ENCODE measurements at regions not wholly inside any gene's neighbourhood (a gene's known extent, or its start where the extent isn't known, plus 50 kb on each side); places are given as distances from the start of the nearest gene placed in this dataset.

GRCh38 chr7:72524037-72524436, 111.9 kb upstream of the CALN1 start:
- no peak for DNase-seq

GRCh38 chr7:72504061-72504706, 92.0 kb upstream of the CALN1 start:
- DNase-seq, result no peak

GRCh38 chr7:72503644-72504043, 91.5 kb upstream of the CALN1 start:
- no peak for DNase-seq

- DNase-seq, result no peak
Observed at GRCh38 chr7:72494807-72495206, 82.7 kb upstream of the CALN1 start.

- DNase-seq, result peak; percentile 56
Observed at GRCh38 chr7:72493850-72494661, 81.9 kb upstream of the CALN1 start.

GRCh38 chr7:72492461-72493065, 80.4 kb upstream of the CALN1 start:
- DNase-seq, result no peak

GRCh38 chr7:72490301-72490700, 78.2 kb upstream of the CALN1 start:
- no peak for DNase-seq

GRCh38 chr7:72481934-72482333, 69.8 kb upstream of the CALN1 start:
- no peak for DNase-seq

GRCh38 chr7:72476608-72477305, 64.6 kb upstream of the CALN1 start:
- no peak for DNase-seq

GRCh38 chr7:72467237-72467636, 55.1 kb upstream of the CALN1 start:
- DNase-seq, result no peak

- DNase-seq, result no peak
Observed at GRCh38 chr7:72466797-72467196, 54.7 kb upstream of the CALN1 start.

- DNase-seq, result no peak
Observed at GRCh38 chr7:72465521-72465920, 53.4 kb upstream of the CALN1 start.

- DNase-seq, result no peak
Observed at GRCh38 chr7:72462311-72462710, 50.2 kb upstream of the CALN1 start.
